ENCODE measurements at regions not wholly inside any gene's neighbourhood (a gene's known extent, or its start where the extent isn't known, plus 50 kb on each side); places are given as distances from the start of the nearest gene placed in this dataset.
A peak's percentile ranks its signal among the peaks of the same experiment; 100 is the strongest.

- no peak for DNase-seq (ENCODE audit: extremely low read depth in 1 of 11, low read depth in 9 of 11, low spot score in 4 of 11)
These were observed 193.7 kb upstream of the ID2 start for GRCh38 chr2:8488001-8488738.

- no peak for DNase-seq (ENCODE audit: extremely low read depth in 1 of 11, low read depth in 9 of 11, low spot score in 4 of 11)
These were observed 192.6 kb upstream of the ID2 start for GRCh38 chr2:8489221-8489620.

GRCh38 chr2:8489751-8490150 lies 192.1 kb upstream of the ID2 start:
- no peak for DNase-seq (ENCODE audit: extremely low read depth in 1 of 11, low read depth in 9 of 11, low spot score in 4 of 11)

GRCh38 chr2:8490166-8490721 lies 191.6 kb upstream of the ID2 start:
- no peak for DNase-seq (ENCODE audit: extremely low read depth in 1 of 11, low read depth in 9 of 11, low spot score in 4 of 11)

- peak in 10 of 11 donors; percentile 33 to 77 (median 52) for DNase-seq (ENCODE audit: extremely low read depth in 1 of 11, low read depth in 9 of 11, low spot score in 4 of 11)
These were observed 190.4 kb upstream of the ID2 start for GRCh38 chr2:8491296-8492027.

- DNase-seq (ENCODE audit: extremely low read depth in 1 of 11, low read depth in 9 of 11, low spot score in 4 of 11) = no peak
These were observed 187.7 kb upstream of the ID2 start for GRCh38 chr2:8494151-8494550.

- DNase-seq (ENCODE audit: extremely low read depth in 1 of 11, low read depth in 9 of 11, low spot score in 4 of 11) = no peak
These were observed 187.3 kb upstream of the ID2 start for GRCh38 chr2:8494589-8494988.

GRCh38 chr2:8495189-8495989 lies 186.5 kb upstream of the ID2 start:
- DNase-seq (ENCODE audit: extremely low read depth in 1 of 11, low read depth in 9 of 11, low spot score in 4 of 11) = no peak

- DNase-seq (ENCODE audit: extremely low read depth in 1 of 11, low read depth in 9 of 11, low spot score in 4 of 11) = no peak
These were observed 185.8 kb upstream of the ID2 start for GRCh38 chr2:8496079-8496478.

GRCh38 chr2:8496617-8497016 lies 185.2 kb upstream of the ID2 start:
- no peak for DNase-seq (ENCODE audit: extremely low read depth in 1 of 11, low read depth in 9 of 11, low spot score in 4 of 11)

- no peak for DNase-seq (ENCODE audit: extremely low read depth in 1 of 11, low read depth in 9 of 11, low spot score in 4 of 11)
These were observed 182.9 kb upstream of the ID2 start for GRCh38 chr2:8498994-8499393.

GRCh38 chr2:8500124-8501054 lies 181.5 kb upstream of the ID2 start:
- DNase-seq (ENCODE audit: extremely low read depth in 1 of 11, low read depth in 9 of 11, low spot score in 4 of 11) = no peak

- no peak for DNase-seq (ENCODE audit: extremely low read depth in 1 of 11, low read depth in 9 of 11, low spot score in 4 of 11)
These were observed 180.7 kb upstream of the ID2 start for GRCh38 chr2:8501061-8501720.

GRCh38 chr2:8502316-8502715 lies 179.5 kb upstream of the ID2 start:
- DNase-seq (ENCODE audit: extremely low read depth in 1 of 11, low read depth in 9 of 11, low spot score in 4 of 11) = no peak

- DNase-seq (ENCODE audit: extremely low read depth in 1 of 11, low read depth in 9 of 11, low spot score in 4 of 11) = no peak
These were observed 176.4 kb upstream of the ID2 start for GRCh38 chr2:8505311-8505920.

GRCh38 chr2:8506746-8507145 lies 175.1 kb upstream of the ID2 start:
- DNase-seq (ENCODE audit: extremely low read depth in 1 of 11, low read depth in 9 of 11, low spot score in 4 of 11) = no peak

GRCh38 chr2:8508766-8509165 lies 173.1 kb upstream of the ID2 start:
- DNase-seq (ENCODE audit: extremely low read depth in 1 of 11, low read depth in 9 of 11, low spot score in 4 of 11) = no peak

GRCh38 chr2:8509621-8510020 lies 172.2 kb upstream of the ID2 start:
- no peak for DNase-seq (ENCODE audit: extremely low read depth in 1 of 11, low read depth in 9 of 11, low spot score in 4 of 11)

All from renal cortex interstitium (tissue), 11 donors.